HepG2 (cell line): ENCODE measurements at regions not wholly inside any gene's neighbourhood (a gene's known extent, or its start where the extent isn't known, plus 50 kb on each side); places are given as distances from the start of the nearest gene placed in this dataset.

Experiments
- ATAC-seq: fragments of 200-7000 bp; cut with Tn5 transposase; 3 replicates; pipeline ENCODE4 v1.9.1; 2020; ENCODE audit warnings: mild to moderate bottlenecking, moderate library complexity
- BruUV-seq: library from RNA; stranded (reverse); fragments of 400-500 nt; replicated peaks from 2 replicates; lab custom pipeline; 2021; lab: Mats Ljungman, UMichigan
- CTCF ChIA-PET: fragments of 300-600 bp; formaldehyde crosslinking; extraction: SDS; loops from one replicate; lab custom pipeline; 2021; ENCODE audit warnings: low total read pairs, inconsistent platforms, low intra/inter-chr PET ratio; lab: Yijun Ruan, JAX
- POLR2A ChIA-PET: fragments of 350-600 bp; sonication (Branson Sonifier 250); formaldehyde crosslinking; loops from one replicate; lab custom pipeline; 2020; ENCODE audit warnings: antibody characterized with exemption, inconsistent platforms; lab: Yijun Ruan, JAX
- DNase-seq: peaks from one replicate; pipeline ENCODE4 v3.0.0-alpha.2; 2015; ENCODE audit warnings: low spot score
- FAIRE-seq: peaks from 3 replicates; lab custom pipeline; 2011; peaks lifted over from hg19 to GRCh38; lab: Jason Lieb, UNC
- H2AFZ ChIP-seq: one replicate; pipeline ENCODE4 v1.6.1; 2011; ENCODE audit warnings: low read length, inconsistent platforms
- H3K27ac ChIP-seq: fragments of 300-600 bp; 3 replicates; pipeline ENCODE4 v1.8.0; 2011; ENCODE audit warnings: mixed run types, mild to moderate bottlenecking, mixed read lengths, low read length, inconsistent platforms; ENCODE audit not compliant: insufficient read depth; ENCODE audit errors: extremely low read length
- H3K27me3 ChIP-seq, 2 experiments: fragments of 200-600 bp in 1 of 2; 2 replicates in 1 of 2; 3 replicates in 1 of 2; pipeline versions ENCODE4 v1.6.0 to v1.8.0; 2011; ENCODE audit warnings: low read length in 2 of 2, mild to moderate bottlenecking in 2 of 2, moderate library complexity in 2 of 2, inconsistent platforms in 1 of 2; ENCODE audit not compliant: insufficient read depth in 2 of 2, control insufficient read depth in 1 of 2
- H3K36me3 ChIP-seq, 2 experiments: fragments of 200-600 bp in 1 of 2; replicated peaks in 1 of 2; 2 replicates in 1 of 2; 3 replicates in 1 of 2; pipeline versions ENCODE4 v1.5.1 to v1.8.0; 2011; ENCODE audit warnings: low read length in 2 of 2, inconsistent platforms in 1 of 2; ENCODE audit not compliant: insufficient read depth in 2 of 2, control insufficient read depth in 1 of 2
- H3K4me1 ChIP-seq: 2 replicates; pipeline ENCODE4 v1.5.1; 2012; ENCODE audit warnings: low read length, inconsistent platforms; ENCODE audit not compliant: insufficient read depth
- H3K4me2 ChIP-seq: 2 replicates; pipeline ENCODE4 v1.6.0; 2011; ENCODE audit warnings: low read depth, low read length, inconsistent platforms
- H3K4me3 ChIP-seq, 3 experiments: fragments of 200-600 bp in 1 of 3; sonication (generic), shearing (Covaris generic) in 1 of 3; replicated peaks in 1 of 3; 2 replicates each; pipeline ENCODE4 v1.5.1; 2011 to 2016; ENCODE audit warnings: low read length in 3 of 3, inconsistent platforms in 2 of 3, low read depth in 2 of 3, mild to moderate bottlenecking in 2 of 3, control low read depth in 1 of 3, mixed read lengths in 1 of 3; ENCODE audit not compliant: insufficient read depth in 1 of 3
- H3K79me2 ChIP-seq: one replicate; pipeline ENCODE4 v1.6.1; 2011; ENCODE audit warnings: low read length, inconsistent platforms; ENCODE audit not compliant: insufficient read depth
- H3K9ac ChIP-seq: 2 replicates; pipeline ENCODE4 v1.6.0; 2011; ENCODE audit warnings: mild to moderate bottlenecking, low read depth, low read length, inconsistent platforms; ENCODE audit not compliant: insufficient read depth
- H3K9me3 ChIP-seq: 2 replicates; pipeline ENCODE4 v1.5.1; 2012; ENCODE audit warnings: mild to moderate bottlenecking, low read length
- H4K20me1 ChIP-seq: 2 replicates; pipeline ENCODE4 v1.6.0; 2011; ENCODE audit warnings: inconsistent platforms, mild to moderate bottlenecking, low read length, moderate library complexity; ENCODE audit not compliant: insufficient read depth
- ADNP ChIP-seq: sonication (generic); formaldehyde crosslinking; IDR thresholded peaks from 2 replicates; pipeline ENCODE4 v1.4.0; 2020; ENCODE audit warnings: missing genetic modification reagents
- ARNTL ChIP-seq: sonication (generic); formaldehyde crosslinking; IDR thresholded peaks from 2 replicates; pipeline ENCODE4 v1.4.0; 2020; ENCODE audit warnings: mild to moderate bottlenecking, missing genetic modification reagents
- ETS1 ChIP-seq: sonication (generic); formaldehyde crosslinking; IDR thresholded peaks from 2 replicates; pipeline ENCODE4 v1.4.0; 2020; ENCODE audit warnings: missing genetic modification reagents
- FOXC1 ChIP-seq: sonication (generic); formaldehyde crosslinking; IDR thresholded peaks from 2 replicates; pipeline ENCODE4 v1.8.0; 2022; ENCODE audit warnings: mild to moderate bottlenecking, missing genetic modification reagents, borderline replicate concordance
- KDM5B ChIP-seq: sonication (generic); formaldehyde crosslinking; IDR thresholded peaks from 2 replicates; pipeline ENCODE4 v1.4.0; 2020; ENCODE audit warnings: missing genetic modification reagents, mild to moderate bottlenecking, borderline replicate concordance
- ZBTB2 ChIP-seq: sonication (generic); formaldehyde crosslinking; IDR thresholded peaks from 2 replicates; pipeline ENCODE4 v1.8.0; 2022; ENCODE audit warnings: low read depth, missing genetic modification reagents
- ZBTB46 ChIP-seq: sonication (generic); formaldehyde crosslinking; IDR thresholded peaks from 2 replicates; pipeline ENCODE4 v1.4.0; 2020; ENCODE audit warnings: mild to moderate bottlenecking, missing genetic modification reagents, borderline replicate concordance
- ZFP37 ChIP-seq: sonication (generic); formaldehyde crosslinking; IDR thresholded peaks from 2 replicates; pipeline ENCODE4 v1.4.0; 2020; ENCODE audit warnings: missing genetic modification reagents, borderline replicate concordance
- ZNF124 ChIP-seq: sonication (generic); formaldehyde crosslinking; IDR thresholded peaks from 2 replicates; pipeline ENCODE4 v1.4.0; 2020; ENCODE audit warnings: missing genetic modification reagents
- ZNF331 ChIP-seq: sonication (generic); formaldehyde crosslinking; IDR thresholded peaks from 2 replicates; pipeline ENCODE4 v1.4.0; 2020; ENCODE audit warnings: missing genetic modification reagents
- ZNF382 ChIP-seq: sonication (generic); formaldehyde crosslinking; IDR thresholded peaks from 2 replicates; pipeline ENCODE4 v1.5.0; 2020; ENCODE audit warnings: missing genetic modification reagents, mild to moderate bottlenecking, borderline replicate concordance
- ZNF678 ChIP-seq: sonication (generic); formaldehyde crosslinking; IDR thresholded peaks from 2 replicates; pipeline ENCODE4 v1.4.0; 2020; ENCODE audit warnings: mild to moderate bottlenecking, missing genetic modification reagents
- WGBS: methylation state at CpG from one replicate; pipeline ENCODE4 v1.1.6; 2017; ENCODE audit warnings: low lambda C conversion rate; 5-methylcytosine and 5-hydroxymethylcytosine counted together
- in situ Hi-C: cut with HindIII; loops from 2 replicates; pipeline ENCODE4 v1.10.0; 2017; ENCODE audit warnings: low pct_unique_long_range_greater_than_20kb; ENCODE audit not compliant: extremely low pct_ligation_motif_present
- intact Hi-C: fragments of 100-400 bp; cut with micrococcal nuclease; formaldehyde crosslinking; loops from one replicate; pipeline ENCODE4 v1.10.0; 2022; ENCODE audit not compliant: unreplicated experiment

GRCh38 chr11:31947051-31947450, 135.9 kb upstream of the PAX6 start:
- H3K36me3 ChIP-seq = no peaks in the 10 kb centered on the region
- WGBS = 49% methylated on average over 3 of the region's 6 CpGs
- in situ Hi-C loops = no loop called here
- H3K4me3 ChIP-seq = no peak overlapping the region
- H3K4me2 ChIP-seq = no peak overlapping the region
- intact Hi-C loops = no loop called here
- no TSS peak for BruUV-seq
- ATAC-seq (no peak), DNase-seq (no peak), FAIRE-seq (no peak)
- ChIA-PET CTCF (no interaction called here), POLR2A (no interaction called here)
- H3K9me3 ChIP-seq = no peaks in the 10 kb centered on the region
- H3K27me3 ChIP-seq = no peaks in the 10 kb centered on the region
- H3K27ac ChIP-seq = no peak overlapping the region
- H2AFZ ChIP-seq = no peak overlapping the region
- no peaks in the 10 kb centered on the region for H3K4me1 ChIP-seq
- H3K9ac ChIP-seq = no peak overlapping the region
- no peaks in the 10 kb centered on the region for H4K20me1 ChIP-seq
- TF ChIP-seq ZBTB46 (CRISPR knock-in tag) (no peak), KDM5B (CRISPR knock-in tag) (no peak), ADNP (CRISPR knock-in tag) (no peak), ZBTB2 (CRISPR knock-in tag) (no peak), ZNF331 (no peak), ZNF678 (CRISPR knock-in tag) (no peak), ZNF124 (no peak), FOXC1 (CRISPR knock-in tag) (no peak), ETS1 (CRISPR knock-in tag) (no peak), ZFP37 (no peak), ZNF382 (no peak), ARNTL (CRISPR knock-in tag) (no peak)
- H3K79me2 ChIP-seq = no peaks in the 10 kb centered on the region
